H7 (cell line): ENCODE measurements at regions not wholly inside any gene's neighbourhood (a gene's known extent, or its start where the extent isn't known, plus 50 kb on each side); places are given as distances from the start of the nearest gene placed in this dataset.
"Not testable (repeated sequence)": the region's sequence is repeated elsewhere in the genome, so short reads cannot be mapped to it uniquely, and the experiment has no call there.

ENCODE experiments used
- DNase-seq: peaks from one replicate; pipeline ENCODE4 v3.0.0; 2012
- H3K27me3 ChIP-seq: 2 replicates; pipeline ENCODE4 v1.6.0; 2011; ENCODE audit warnings: mild to moderate bottlenecking, low read length; ENCODE audit not compliant: control insufficient read depth, insufficient read depth
- H3K36me3 ChIP-seq: replicated peaks from 2 replicates; pipeline ENCODE4 v1.5.1; 2011; ENCODE audit warnings: low read length; ENCODE audit not compliant: control insufficient read depth, insufficient read depth
- H3K4me3 ChIP-seq: 2 replicates; pipeline ENCODE4 v1.5.1; 2011; ENCODE audit warnings: low read depth, mild to moderate bottlenecking, control low read depth, low read length, moderate library complexity; ENCODE audit not compliant: insufficient read depth

DNA sequence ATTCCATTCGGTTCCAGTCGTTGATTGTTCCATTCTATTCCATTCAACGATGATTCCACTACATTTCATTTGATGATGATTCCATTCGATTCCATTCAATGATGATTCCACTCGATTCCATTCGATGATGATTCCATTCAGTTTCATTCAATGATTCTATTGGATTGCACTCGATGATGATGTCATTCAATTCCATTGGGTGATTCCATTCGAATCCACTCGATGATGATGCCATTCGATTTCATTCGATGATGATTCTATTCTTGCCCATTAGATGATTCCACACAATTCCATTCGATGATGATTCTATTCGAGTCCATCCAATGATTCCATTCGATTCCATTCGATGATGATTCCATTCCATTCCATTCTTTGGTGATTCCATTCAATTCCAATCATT is 1283.7 kb downstream of the TP53TG3F start:
- H3K36me3 ChIP-seq: no peaks in the 10 kb centered on the region
- no peaks in the 10 kb centered on the region for H3K27me3 ChIP-seq
- no peak overlapping the region for H3K4me3 ChIP-seq
- no peak for DNase-seq

GRCh38 chr16:34758835-34759234 is 1299.4 kb downstream of the TP53TG3F start:
- Histone ChIP-seq H3K27me3 (no peaks in the 10 kb centered on the region), H3K4me3 (no peak overlapping the region), H3K36me3 (no peaks in the 10 kb centered on the region)
- no peak for DNase-seq

- not testable (repeated sequence) for DNase-seq, H3K4me3 ChIP-seq, H3K36me3 ChIP-seq, H3K27me3 ChIP-seq
Observed at GRCh38 chr16:34791835-34792234, 1332.4 kb downstream of the TP53TG3F start.

DNA sequence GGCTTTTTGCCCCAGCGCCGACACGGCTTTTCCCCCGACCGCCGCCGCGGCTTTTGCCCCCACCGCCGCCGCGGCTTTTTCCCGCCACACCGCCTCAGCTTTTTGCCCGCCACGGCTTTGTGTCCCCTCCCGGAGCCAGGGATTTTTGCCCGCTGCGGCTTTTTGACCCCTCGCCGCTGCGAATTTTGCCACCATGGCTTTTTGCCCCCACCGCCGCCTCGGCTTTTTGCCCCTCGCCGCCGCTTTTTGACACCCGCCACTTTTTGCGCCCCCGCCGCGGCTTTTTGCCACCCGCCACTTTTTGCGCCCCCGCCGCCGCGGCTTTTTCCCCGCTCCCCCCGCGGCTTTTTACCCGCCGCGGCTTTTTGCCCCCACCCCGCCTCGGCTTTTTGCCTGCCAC is 1342.5 kb downstream of the TP53TG3F start:
- DNase-seq: peak; percentile 1

DNA sequence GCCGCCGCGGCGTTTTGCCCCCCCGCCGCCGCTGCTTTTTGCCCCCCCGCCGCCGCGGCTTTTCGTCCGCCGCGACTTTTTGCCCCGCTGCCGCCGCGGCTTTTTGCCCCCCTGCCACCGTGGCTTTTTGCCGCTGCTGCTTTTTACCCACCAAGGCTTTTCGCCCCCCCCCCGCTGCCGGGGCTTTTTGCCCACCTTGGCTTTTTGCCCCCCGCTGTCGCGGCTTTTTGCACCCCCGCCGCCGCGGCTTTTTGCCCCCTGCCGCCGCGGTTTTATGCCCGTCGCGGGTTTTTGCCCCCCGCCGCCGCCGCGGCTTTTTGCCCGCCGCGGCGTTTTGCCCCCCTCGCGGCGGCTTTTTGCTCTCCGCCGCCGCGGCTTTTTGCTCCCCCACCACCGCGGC is 1343.0 kb downstream of the TP53TG3F start:
- peak; percentile 4 for DNase-seq
- Histone ChIP-seq H3K4me3 (no peak overlapping the region), H3K27me3 (no peaks in the 10 kb centered on the region)

More for the DNA sequence above, 1342.5 kb downstream of the TP53TG3F start:
- H3K27me3 ChIP-seq: no peaks in the 10 kb centered on the region
- H3K36me3 ChIP-seq: no peaks in the 10 kb centered on the region
- H3K4me3 ChIP-seq: no peak overlapping the region

DNA sequence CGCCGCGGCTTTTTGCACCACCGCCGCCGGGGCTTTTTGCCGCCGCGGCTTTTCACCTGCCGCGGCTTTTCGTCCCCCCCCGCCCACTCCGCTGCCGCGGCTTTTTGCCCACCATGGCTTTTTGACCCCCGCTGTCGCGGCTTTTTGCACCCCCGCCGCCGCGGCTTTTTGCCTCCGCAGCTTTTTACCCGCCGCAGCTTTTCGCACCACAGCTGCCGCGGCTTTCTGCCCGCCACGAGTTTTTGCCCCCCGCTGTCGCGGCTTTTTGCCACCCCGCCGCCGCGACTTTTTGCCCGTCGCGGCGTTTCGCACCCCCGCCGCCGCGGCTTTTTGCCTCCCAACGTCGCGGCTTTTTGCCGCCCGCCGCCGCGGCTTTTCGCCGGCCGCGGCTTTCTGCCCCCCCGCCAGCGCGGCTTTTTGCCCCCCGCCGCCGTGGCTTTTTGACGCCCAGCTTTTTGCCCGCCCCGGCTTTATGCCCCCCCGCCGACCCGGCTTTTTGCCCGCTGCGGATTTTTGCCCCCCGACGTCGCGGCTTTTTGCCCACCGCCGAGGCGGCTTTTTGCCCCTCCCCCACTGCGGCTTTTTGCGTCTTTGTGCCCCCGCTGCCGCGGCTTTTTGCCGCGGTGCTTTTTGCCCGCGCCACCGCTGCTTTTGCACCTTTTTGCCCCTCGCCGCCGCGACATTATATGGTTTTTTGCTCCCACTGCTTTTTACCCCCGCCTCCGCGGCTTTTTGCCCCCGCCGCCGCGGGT is 1343.6 kb downstream of the TP53TG3F start:
- Histone ChIP-seq H3K36me3 (no peaks in the 10 kb centered on the region), H3K27me3 (no peaks in the 10 kb centered on the region), H3K4me3 (no peak overlapping the region)
- peak; percentile 1 for DNase-seq

More for the DNA sequence above, 1343.0 kb downstream of the TP53TG3F start:
- no peaks in the 10 kb centered on the region for H3K36me3 ChIP-seq

DNA sequence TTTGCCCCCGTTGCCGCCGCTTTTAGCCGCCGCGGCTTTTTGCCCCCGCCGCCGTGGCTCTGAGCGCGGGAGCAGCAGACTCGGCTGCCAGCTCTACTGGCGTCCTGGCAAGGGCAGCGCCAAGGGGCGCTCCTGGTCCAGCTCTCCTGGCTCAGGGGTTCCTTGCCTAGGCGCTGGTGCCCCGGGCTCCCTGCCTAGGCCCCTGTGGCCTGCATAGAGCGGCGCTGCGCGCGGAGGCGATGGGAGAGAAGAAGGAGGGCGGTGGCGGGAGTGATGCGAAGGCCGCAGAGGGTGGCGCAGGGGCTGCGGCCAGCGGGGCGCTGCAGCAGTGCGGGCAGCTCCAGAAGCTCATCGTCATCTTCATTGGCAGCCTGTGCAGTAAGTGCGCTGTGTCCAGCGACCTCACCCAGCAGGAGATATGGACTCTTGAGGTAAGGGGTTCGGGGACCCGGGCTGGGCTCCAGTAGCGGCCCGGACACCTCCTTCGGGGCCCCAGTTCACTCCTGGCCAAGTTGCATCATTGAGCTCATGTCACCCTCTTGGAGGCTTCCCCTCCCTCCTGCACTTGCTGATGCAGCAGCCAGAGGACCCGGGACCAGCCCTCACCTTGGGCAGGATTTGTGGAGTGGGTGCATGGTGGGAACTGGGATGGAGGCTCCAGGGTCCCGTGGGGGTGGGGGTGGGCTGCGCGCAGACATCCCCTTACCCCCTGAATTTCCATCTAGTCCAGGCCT is 1344.4 kb downstream of the TP53TG3F start:
- Histone ChIP-seq H3K27me3 (no peaks in the 10 kb centered on the region), H3K4me3 (no peak overlapping the region), H3K36me3 (no peaks in the 10 kb centered on the region)
- DNase-seq: peak; percentile 1

DNA sequence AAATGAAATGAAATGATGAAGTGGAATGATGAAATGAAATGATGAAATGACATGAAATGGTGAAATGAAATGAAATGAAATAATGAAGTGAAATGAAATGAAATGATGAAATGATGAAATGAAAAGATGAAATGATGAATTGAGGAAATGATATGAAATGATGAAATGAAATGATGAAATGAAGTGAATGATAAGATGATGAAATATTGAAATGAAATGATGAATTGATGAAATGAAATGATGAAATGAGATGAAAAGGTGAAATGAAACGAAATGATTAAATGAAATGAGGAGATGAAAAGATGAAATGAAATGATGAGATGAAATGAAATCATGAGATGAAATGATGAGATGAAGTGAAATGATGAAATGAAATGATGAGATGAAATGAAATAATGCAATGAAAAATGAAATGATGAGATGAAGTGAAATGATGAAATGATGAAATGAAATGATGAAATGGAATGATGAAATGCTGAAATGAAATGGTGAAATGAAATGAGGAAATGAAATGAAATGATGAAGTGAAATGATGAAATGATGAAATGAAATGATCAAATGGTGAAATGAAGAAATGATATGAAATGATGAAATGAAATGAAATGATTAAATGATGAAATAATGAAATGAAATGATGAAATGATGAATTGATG is 1347.7 kb downstream of the TP53TG3F start:
- DNase-seq, H3K36me3 ChIP-seq, H3K4me3 ChIP-seq, H3K27me3 ChIP-seq: not testable (repeated sequence)

DNA sequence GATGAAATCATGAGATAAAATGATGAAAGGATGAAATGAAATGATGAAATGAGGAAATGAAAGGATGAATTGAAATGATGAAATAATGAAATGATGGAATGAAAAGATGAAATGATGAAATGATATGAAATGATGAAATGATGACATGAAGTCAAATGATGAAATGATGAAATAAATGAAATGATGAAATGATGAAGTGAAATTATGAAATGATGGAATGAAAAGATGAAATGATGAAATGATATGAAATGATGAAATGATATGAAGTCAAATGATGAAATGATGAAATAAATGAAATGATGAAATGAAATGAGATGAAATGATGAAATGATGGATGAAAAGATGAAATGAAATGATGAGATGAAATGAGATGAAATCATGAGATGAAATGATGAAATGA is 1348.4 kb downstream of the TP53TG3F start:
- DNase-seq, H3K36me3 ChIP-seq, H3K4me3 ChIP-seq, H3K27me3 ChIP-seq: not testable (repeated sequence)

DNA sequence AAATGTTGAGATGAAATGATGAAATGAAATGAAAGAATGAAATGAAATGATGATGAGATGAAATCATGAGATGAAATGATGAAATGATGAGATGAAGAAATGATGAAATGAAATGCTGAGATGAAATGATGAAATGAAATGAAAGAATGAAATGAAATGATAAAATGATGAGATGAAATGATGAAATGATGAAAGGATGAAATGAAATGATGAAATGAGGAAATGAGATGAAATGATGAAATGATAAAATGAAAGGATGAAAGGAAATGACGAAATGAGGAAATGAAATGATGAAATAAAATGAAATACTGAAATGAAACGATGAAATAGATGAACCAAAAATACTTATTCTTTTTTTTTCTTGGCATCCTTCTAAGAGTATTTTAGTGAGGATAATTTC is 1349.1 kb downstream of the TP53TG3F start:
- H3K4me3 ChIP-seq: not testable (repeated sequence)

More for the DNA sequence above, 1349.1 kb downstream of the TP53TG3F start:
- H3K36me3 ChIP-seq, DNase-seq, H3K27me3 ChIP-seq: not testable (repeated sequence)
